CD4-positive, alpha-beta T cell treated with Interleukin-6 for 4 hours (primary cell): ENCODE measurements at regions not wholly inside any gene's neighbourhood (a gene's known extent, or its start where the extent isn't known, plus 50 kb on each side); places are given as distances from the start of the nearest gene placed in this dataset.
"Not testable (repeated sequence)": the region's sequence is repeated elsewhere in the genome, so short reads cannot be mapped to it uniquely, and the experiment has no call there.

Source experiments
- DNase-seq: peaks from one replicate; pipeline ENCODE4 v3.0.0-alpha.2; 2020; ENCODE audit warnings: mixed read lengths

DNA sequence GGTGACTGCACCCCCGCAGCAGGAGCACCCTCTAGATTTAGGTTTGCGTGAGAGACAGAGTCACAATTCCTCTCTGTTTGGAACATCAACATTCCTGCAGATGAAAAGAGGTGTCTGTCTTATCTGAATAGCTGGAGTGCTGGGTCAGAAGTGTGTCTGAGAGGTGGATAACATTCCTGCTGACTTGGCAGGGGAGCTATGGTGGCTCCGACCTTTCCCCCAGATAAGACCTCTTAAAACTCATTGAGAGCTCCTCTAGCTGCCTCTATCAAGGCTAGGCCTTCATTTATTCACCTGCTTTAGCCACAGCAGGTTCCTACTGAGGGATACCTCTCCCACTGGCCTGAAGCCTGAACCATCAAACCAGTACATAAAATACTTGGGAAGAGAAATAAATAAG is 615.5 kb downstream of the LRRC70 start:
- DNase-seq: no peak

DNA sequence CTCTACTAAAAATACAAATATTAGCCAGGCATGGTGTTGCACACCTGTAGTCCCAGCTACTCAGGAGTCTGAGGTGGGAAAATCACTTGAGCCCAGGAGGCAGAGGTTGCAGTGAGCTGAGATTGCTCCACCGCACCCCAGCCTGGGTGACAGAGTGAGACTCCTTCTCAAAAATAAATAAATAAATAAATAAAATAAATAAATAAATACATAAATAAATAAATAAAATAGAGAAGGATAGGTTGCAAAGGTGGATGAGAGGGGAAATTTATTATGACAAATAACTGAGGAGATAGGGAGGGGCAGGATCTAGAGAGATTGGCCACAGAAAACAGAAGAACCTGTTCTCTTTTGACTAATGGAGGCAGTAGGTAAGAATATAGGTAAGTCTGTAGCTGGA is 601.6 kb downstream of the LRRC70 start:
- not testable (repeated sequence) for DNase-seq

DNA sequence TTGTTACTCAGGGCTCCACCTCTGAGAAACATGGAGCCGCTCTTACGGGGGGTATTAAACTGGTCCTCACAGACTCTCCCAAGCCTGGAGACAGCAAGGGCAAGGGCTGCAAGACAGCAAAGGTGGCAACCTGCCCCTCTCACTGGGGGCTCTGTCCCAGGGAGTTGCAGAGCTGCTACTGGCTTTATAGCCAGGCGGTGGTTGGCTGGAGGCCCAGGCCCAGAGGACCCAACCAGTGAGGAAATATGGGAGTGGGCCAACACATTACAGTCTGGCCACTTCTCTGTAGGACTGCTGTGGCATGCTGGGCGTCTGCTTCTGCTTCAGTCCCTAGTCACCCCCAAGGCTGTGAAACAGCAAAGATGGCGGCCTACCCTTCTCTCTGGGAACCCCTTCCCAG is 597.2 kb downstream of the LRRC70 start:
- no peak for DNase-seq

DNA sequence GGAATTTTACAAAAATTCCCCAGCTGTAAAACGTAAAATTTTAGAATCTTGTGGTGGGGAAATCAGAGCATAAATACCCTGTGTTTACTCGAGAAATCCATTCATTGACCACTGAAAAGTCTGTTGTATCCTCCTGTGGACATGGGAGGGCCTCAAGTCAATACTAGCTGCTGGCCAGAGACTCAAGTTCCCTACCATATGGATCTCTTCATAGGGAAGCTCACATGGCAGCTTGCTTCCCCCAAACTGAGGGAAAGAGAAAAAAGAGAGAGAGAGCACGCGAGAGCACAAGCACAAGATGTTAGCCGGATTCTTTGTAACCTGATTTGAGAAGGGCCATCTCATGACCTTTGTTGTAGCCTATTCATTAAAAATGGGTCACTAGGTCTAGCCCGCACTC is 591.9 kb downstream of the LRRC70 start:
- DNase-seq: no peak

DNA sequence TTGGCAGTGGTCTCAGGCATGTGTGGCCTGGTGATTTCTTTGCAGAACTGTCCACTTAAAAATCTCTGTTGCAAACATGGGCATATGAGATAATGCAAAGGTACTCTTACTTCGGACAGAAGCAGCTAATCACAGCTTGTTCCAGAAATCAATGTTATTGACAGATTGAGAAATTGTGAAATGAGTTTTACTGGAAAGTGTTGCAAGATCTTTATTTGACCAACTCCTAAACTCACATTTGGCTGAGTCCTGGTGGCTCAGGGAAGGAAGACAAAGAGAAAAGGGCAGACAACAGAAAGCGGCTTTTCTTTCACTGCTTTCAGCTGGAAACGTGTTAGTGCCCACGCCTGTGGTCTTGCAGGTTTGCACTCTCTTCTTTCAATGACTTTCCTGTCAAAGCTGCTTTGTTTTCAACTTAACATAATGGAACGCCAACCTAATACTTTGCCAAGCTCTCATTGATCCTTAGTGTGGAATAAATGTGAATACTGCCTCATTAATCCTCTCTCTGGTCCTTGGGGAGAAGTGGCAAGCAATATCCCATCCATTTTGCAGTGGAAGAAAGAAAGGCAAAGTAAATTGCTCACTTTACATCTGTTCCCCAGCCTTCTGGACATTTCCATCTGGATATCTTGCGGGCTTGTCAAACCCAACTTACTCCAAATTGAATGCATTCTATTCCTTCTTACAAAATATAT is 586.4 kb downstream of the LRRC70 start:
- no peak for DNase-seq

DNA sequence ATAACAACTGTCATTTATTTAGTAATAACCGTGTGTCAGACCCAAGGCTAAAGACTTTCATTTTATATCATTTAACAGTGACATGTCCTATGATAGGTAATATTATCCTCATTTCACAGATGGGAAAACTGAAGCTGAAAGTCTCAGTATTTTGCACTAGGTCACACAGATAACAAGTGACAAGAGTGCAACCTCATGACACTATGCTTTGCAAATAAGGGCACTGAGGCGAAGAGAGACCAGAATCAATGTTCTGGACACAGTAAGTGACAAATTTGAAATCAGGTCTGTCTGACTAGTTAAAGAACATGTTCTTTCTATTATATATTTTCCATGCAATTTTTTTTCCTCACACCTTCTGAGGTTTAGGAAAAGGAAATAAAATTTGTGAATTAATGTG is 585.7 kb downstream of the LRRC70 start:
- DNase-seq: no peak

DNA sequence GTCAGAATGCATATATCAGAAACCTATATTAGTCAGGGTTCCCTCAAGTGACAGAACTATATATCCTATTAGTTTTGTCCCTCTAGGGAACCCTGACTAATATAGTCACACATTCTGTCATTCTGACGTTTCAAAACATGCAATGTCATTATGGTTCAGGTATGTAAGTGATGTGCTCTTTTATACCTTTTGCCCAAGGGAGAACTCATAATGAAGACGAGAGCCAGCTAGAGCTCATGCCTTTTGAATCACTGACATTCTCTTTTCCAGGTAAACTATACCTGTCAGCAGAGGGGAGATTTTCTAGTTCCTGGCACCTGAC is 576.7 kb downstream of the LRRC70 start:
- no peak for DNase-seq

DNA sequence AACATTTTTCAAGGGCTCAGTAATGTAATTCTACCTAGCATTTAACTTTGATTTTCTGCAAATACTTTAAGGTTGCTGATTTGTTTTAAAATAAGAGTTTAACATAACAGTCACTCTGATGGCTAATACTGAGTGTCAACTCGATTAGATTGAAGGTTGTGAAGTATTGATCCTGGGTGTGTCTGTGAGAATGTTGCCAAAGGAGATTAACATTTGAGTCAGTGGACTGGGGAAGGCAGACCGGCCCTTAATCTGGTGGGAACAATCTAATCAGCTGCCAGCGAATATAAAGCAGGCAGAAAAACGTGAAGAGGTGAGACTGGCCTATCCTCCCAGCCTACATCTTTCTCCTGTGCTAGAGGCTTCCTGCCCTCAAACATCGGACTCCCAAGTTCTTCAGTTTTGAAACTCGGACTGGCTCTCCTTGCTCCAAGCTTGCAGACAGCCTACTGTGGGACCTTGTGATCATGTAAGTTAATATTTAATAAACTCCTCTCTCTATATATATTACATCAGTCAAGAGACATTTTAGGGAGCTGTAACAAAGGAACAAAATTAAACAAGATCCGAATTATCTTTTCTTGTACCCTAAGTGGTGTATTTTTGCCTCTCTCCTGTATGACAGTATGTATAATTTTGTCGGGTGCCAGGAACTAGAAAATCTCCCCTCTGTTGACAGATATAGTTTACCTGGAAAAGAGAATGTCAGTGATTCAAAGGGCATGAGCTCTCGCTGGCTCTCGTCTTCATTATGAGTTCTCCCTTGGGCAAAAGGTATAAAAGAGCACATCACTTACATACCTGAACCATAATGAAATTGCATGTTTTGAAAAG is 576.1 kb downstream of the LRRC70 start:
- DNase-seq: no peak

DNA sequence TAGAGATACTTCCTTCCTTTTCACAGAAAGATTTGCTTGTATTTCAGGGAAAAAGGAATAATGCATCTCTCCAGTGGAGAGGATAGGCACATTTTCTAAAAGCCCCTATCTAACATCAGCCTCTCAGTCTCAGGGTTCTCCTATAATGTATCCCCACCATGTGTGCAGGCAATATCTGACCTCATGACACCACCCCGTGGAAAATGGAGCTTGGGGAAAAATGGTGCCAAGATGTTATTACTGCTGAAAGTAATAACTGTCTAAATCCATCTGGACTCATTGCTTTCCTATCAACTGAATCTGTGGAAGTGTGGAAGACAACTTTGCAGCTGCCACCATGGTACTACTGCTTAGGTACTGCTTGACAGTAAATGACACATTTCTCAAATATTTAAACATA is 574.3 kb downstream of the LRRC70 start:
- no peak for DNase-seq

DNA sequence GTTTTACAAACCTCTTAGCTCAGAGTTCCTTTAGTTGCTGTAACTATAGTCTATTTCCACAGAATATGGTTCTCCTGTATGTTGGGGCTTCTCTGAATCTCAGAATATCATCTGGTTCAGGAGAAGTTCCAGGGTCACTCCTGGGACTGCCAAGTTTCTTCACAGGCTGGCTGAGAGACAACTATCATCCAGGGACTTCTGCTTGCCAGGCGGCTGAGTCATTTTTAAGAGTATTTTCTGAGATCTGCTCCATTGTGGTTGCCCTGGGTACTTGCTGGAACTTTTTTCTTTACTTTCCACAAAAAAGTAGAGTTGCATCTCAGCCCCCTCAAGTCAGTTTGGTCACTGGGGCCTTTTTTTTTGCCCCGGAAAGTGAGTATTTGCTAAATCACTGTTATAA is 566.5 kb downstream of the LRRC70 start:
- no peak for DNase-seq

DNA sequence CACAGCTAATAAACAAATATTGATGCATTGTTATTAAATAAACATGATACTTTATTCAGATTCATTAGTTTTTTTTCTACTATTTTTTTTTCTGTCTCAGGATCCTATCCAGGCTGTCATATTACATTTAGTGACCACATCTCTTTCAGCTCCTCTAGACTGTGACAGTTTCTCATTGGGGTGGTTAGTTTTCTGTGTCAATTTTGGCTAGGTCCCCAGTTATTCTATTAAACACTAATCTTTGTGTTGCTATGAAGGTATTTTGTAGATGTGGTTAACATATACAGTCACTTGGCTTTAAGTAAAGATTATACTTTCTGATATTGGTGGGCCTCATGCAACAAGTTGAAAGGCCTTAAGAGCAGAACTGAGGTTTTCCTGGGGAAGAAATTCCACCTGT is 563.0 kb downstream of the LRRC70 start:
- DNase-seq: no peak

DNA sequence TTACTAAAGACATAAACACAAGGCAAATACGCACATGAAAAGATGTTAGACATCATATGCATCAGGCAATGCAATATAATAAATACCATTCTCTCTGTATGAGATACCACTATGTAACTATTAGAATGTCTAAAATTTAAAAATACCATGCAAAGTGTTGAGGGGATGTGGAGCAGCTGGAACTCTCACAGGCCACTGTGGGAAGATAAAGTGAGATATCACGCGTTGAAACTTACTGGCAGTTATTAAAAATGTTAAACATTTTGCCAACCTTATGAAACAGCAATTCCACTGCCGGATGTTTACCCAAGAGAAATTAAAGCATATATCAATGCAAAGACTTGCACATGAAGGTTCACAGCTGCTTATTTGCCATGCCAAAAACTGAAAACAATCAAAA is 556.7 kb downstream of the LRRC70 start:
- DNase-seq: no peak

DNA sequence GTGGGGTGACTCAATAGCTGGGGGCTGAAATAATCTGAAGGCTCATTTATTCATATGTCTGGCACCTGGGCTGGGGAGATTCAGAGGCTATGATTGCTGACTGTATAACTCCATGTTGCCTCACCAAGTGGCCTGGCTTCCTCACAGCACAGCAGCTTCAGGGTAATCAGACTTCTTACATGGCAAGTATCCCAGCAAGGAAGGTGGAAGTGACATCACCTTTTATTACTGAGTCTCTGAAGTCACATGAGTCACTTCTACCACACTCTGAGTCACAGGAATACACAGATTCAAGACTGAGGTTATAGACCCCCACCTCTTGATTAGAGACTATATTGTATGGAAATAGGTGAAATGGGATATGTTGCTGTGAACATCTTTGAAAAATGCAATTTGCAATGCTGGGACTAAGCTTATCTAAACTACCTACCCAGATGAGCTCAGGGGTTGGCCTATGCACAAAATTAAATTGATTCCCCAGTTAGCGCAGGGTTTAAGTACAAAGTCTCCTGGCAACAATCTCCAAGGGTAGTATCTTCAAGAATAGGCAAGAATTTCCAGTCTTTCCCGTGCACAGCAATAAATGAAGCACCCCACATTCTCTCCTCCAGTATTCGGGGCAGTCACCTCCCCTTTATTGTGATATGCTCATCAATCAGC is 553.1 kb downstream of the LRRC70 start:
- DNase-seq: no peak

DNA sequence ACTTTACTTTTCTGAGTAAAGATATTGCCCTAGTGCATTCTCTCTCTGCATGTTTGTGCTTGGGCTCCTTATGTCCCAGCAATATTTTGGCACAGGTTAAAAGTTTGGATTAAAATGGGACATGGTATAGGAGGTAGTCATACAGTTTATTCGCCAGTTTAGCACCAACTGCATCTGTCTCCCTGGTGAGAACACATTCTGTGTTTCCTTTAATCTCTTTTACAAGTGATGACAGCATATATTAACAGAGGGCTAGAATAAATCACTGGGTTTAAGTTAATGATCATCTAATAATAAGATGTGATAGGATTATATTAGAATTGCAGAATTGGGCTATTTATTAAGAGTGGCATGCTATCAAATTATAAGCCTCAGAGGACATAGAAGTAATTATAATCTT is 550.1 kb downstream of the LRRC70 start:
- no peak for DNase-seq

DNA sequence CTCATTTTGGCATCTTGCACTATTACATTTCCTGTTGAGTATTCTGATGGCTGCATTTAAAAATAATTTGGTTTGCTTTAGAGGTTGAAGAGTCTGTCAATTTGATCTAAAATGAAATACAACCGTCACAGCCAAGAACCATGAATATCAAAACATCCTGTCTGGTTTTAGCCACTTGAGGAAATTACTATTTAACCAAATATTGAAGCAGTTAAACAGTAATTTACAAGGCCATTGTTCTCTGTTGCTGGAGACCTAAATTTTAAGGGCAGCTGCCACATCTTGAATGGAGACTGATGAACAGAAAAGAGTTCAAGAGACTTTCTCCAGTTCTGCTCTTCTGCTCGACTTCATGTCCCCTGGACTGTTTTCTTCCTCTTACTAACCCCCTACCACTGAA is 549.4 kb downstream of the LRRC70 start:
- no peak for DNase-seq

DNA sequence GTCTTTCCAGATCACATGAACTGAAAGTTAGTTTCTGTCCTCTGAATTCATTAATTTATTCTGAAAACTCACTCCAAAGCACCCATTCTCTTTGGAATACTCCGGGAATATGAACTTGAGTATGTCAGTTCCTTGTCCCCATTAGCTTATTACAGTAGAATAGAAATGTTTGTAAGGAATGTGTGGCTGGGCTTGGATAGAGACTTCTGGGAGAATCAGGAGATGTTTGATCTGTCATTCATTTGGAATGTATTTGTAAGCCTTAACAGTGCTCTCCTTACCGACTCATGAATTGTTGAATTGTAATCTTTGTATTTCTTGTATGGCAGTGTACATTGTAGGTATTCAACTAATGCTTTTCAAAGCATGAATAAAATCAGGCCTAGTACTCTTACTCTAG is 548.4 kb downstream of the LRRC70 start:
- no peak for DNase-seq

DNA sequence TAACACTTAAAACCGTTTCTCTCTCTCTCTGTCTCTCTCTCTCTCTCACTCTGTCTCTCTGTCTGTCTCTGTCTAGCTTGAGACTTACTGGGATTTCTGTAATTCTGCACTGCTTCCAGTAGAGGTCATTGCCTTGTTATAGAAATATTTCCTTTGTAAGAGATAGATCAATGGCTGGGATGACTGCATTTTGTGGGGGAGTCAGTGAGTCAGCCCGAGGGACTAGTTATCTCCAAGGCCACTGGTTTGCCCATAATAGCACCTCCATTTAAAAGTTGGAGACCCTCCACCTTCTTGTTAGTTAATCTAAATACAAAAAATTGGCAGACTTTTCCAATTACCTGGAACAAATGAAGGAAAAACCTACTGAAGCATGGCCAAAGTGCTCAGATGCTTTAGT is 547.2 kb downstream of the LRRC70 start:
- no peak for DNase-seq

DNA sequence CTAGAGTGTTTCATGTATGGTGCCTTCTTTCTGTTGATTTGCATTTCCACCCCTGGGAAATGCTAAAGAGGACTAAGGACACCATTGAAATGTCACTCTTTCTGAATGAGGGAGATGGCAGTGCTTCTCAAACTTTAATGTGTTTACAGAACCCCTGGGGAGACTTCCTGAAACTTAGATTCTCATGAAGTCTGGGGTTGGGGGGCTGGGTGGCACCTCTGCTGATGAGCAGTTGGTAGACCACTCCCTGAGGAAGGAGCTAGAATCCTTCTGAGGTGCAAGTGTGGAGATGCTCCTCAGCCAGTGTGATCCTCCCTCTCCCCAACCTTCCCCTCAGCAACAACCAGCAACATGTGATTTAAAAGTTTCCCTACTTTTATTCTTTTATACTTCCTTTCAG is 546.8 kb downstream of the LRRC70 start:
- no peak for DNase-seq

DNA sequence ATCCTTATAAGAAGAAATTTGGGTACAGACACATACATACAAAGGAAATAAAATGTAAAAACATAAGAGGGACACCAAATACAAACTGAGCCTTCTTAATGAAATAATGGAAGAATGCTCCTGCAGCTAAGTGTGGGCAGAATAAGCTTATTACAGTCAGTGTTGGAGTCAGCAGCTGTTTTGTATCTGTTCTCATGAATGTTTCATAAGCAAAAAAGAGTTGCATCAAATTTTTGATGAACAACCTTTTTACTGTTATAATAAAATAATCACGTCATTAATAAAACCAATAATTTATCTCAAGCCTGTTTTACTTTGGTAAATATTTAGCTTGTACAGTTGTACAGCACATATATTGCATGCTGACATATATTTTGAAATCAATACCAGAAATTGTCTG is 545.6 kb downstream of the LRRC70 start:
- no peak for DNase-seq

DNA sequence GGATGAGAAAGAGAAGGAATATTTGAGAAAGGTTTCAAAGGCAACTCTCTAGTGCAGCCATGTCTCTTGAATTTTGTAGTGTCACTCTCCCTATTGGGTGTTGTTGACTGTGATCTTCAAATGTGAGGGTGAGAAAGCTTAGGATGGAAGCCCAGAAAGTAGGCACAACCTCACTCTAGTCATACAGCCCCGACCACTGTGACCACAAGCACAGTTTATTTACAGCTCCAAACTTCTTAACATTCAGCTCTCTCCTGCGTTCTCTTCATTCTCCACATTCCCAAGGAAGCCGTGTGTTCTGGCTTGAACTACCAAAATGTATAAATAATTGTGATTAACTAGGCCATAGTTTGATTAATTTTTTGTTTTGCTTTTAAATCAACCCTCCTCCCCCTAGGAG is 542.9 kb downstream of the LRRC70 start:
- no peak for DNase-seq

DNA sequence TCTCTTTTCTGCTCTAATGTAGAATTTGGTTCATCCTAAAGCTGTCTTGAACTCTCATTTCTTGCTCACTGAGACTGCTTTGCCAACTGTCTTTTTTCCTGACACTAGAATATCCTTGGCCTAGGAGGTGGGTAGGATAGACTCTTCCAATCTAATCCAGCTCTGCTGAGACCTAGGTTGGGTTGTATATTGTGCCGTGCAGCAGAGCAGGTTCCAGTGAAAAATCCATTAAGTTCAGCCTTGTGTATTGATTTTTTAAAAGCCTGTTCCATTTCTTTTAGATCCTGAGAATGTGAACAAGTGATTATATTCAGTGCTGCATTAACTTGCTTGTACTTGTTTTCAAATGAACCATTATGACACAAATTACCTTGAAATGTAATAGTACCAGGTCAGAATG is 539.6 kb downstream of the LRRC70 start:
- DNase-seq: no peak

DNA sequence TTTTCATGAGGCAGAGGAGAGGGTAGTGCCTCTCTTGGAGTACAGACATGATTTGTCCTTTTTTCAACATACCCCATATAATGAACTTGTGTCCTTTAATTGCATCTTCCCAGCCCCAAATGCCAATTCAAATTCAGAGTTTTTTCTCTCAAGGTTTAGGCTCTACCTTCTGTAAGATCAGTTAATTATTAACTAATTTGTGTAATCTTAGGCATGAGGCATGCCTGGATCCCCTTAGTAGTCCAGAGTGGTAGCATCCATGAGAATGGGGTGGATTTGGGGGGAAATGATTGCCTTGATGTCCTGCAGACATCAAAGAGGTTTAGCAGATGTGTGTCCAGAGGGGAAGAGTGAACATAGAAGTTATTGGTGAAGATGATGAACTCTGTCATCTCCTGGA is 533.3 kb downstream of the LRRC70 start:
- DNase-seq: no peak

DNA sequence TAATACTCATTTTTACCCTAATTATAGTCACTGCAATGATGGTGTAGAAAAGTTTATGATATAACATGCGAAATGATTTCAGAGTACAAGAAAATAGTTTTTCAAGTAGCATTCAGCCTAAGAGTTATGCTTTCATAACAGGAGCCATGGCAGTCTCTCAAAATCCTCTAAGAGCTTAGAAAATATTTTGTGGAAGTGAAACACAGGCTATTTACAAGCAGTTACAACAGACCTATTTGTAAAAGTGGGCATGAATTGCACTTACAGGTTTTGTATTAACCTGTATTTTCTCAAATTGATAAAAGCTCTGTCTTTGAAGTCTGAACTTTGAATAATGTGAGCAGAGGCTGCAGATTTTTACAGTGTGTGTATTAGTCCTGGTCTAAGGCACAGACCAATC is 523.3 kb downstream of the LRRC70 start:
- DNase-seq: no peak

DNA sequence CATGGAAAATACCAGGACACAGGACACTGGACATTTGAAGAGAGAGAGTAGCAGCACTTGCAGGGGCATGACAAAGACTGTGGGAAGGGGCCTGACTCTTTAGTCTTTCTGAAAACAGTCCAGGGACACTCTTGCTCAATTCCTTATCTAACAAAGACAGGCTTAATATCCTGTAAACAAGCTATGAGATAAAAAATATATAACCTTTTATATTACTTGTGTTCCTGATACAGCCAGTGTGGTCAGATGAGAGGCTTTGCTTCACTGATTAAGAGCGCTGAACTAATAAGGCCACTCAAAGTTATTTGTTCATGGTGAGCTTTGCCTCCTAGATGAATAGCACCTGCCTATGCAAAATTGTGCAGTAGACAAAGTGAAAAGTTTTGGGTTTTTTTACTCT is 518.7 kb downstream of the LRRC70 start:
- DNase-seq: no peak
